K562 (cell line): ENCODE measurements at regions not wholly inside any gene's neighbourhood (a gene's known extent, or its start where the extent isn't known, plus 50 kb on each side); places are given as distances from the start of the nearest gene placed in this dataset.

Source experiments
- ATAC-seq: fragments of 200-7000 bp; cut with Tn5 transposase; 3 replicates; pipeline ENCODE4 v1.9.1; 2020; ENCODE audit warnings: moderate library complexity
- BruUV-seq: library from RNA; stranded (reverse); fragments of 400-500 nt; replicated peaks from 2 replicates; lab custom pipeline; 2021; lab: Mats Ljungman, UMichigan
- CTCF ChIA-PET: fragments of 300-600 bp; formaldehyde crosslinking; extraction: SDS; loops from one replicate; lab custom pipeline; 2021; ENCODE audit warnings: low intra/inter-chr PET ratio; lab: Yijun Ruan, JAX
- POLR2A ChIA-PET: fragments of 300-600, 350-650 bp; sonication (Branson Sonifier 250); formaldehyde crosslinking; extraction: SDS; loops from one replicate; lab custom pipeline; 2021; ENCODE audit warnings: antibody characterized with exemption, inconsistent platforms; lab: Yijun Ruan, JAX
- DNase-seq, 4 experiments: peaks; one replicate each; pipeline versions ENCODE4 v3.0.0 to v3.0.0-alpha.2; 2011 to 2018; ENCODE audit warnings: low spot score in 3 of 4, mixed read lengths in 3 of 4; ENCODE audit errors: extremely low read depth in 1 of 4
- FAIRE-seq: peaks from 2 replicates; lab custom pipeline; 2011; peaks lifted over from hg19 to GRCh38; lab: Jason Lieb, UNC
- H2AFZ ChIP-seq: 2 replicates; pipeline ENCODE4 v1.6.0; 2011; ENCODE audit warnings: low read depth, low read length, control low read depth, inconsistent platforms
- H3K27ac ChIP-seq: fragments of 200-600 bp; 3 replicates; pipeline ENCODE4 v1.8.0; 2011; ENCODE audit warnings: low read depth, mild to moderate bottlenecking, control low read depth, inconsistent platforms, low read length, moderate library complexity, mixed read lengths; ENCODE audit errors: extremely low read depth
- H3K27me3 ChIP-seq, 2 experiments: fragments of 300-600 bp in 1 of 2; 2 replicates in 1 of 2; 3 replicates in 1 of 2; pipeline versions ENCODE4 v1.6.0 to v1.8.0; 2011; ENCODE audit warnings: inconsistent platforms in 2 of 2, low read length in 2 of 2, mild to moderate bottlenecking in 1 of 2, mixed read lengths in 1 of 2, moderate library complexity in 1 of 2; ENCODE audit not compliant: control insufficient read depth in 2 of 2, insufficient read depth in 2 of 2
- H3K36me3 ChIP-seq: fragments of 300-600 bp; 3 replicates; pipeline ENCODE4 v1.8.0; 2011; ENCODE audit warnings: mild to moderate bottlenecking, low read length, inconsistent platforms; ENCODE audit not compliant: control insufficient read depth, insufficient read depth
- H3K4me1 ChIP-seq, 2 experiments: fragments of 200-600 bp in 1 of 2; replicated peaks in 1 of 2; 2 replicates in 1 of 2; 3 replicates in 1 of 2; pipeline versions ENCODE4 v1.5.1 to v1.8.0; 2011; ENCODE audit warnings: inconsistent platforms in 2 of 2, low read length in 2 of 2, mild to moderate bottlenecking in 1 of 2, mixed read lengths in 1 of 2, moderate library complexity in 1 of 2; ENCODE audit not compliant: control insufficient read depth in 2 of 2, insufficient read depth in 2 of 2
- H3K4me2 ChIP-seq: 2 replicates; pipeline ENCODE4 v1.6.1; 2011; ENCODE audit warnings: low read length, control low read depth, inconsistent platforms, mixed read lengths; ENCODE audit not compliant: insufficient read depth
- H3K4me3 ChIP-seq: fragments of 200-600 bp; sonication (generic), shearing (Covaris generic); 2 replicates; pipeline ENCODE4 v1.5.1; 2016; ENCODE audit warnings: control low read depth, inconsistent platforms
- H3K79me2 ChIP-seq: fragments of 200-600 bp; 3 replicates; pipeline ENCODE4 v1.8.0; 2011; ENCODE audit warnings: low read length, inconsistent platforms; ENCODE audit not compliant: control insufficient read depth, insufficient read depth
- H3K9ac ChIP-seq, 2 experiments: 2 replicates each; pipeline versions ENCODE4 v1.6.0 to v1.6.1; 2011; ENCODE audit warnings: low read depth in 2 of 2, low read length in 2 of 2, control low read depth in 1 of 2, inconsistent platforms in 1 of 2, mild to moderate bottlenecking in 1 of 2, mixed read lengths in 1 of 2; ENCODE audit not compliant: insufficient read depth in 1 of 2
- H3K9me1 ChIP-seq: one replicate; pipeline ENCODE4 v1.6.0; 2011; ENCODE audit warnings: inconsistent platforms, mild to moderate bottlenecking, low read length, moderate library complexity; ENCODE audit not compliant: control insufficient read depth, insufficient read depth
- H3K9me3 ChIP-seq: replicated peaks from 2 replicates; pipeline ENCODE4 v1.5.1; 2011; ENCODE audit warnings: low read depth, low read length, inconsistent platforms; ENCODE audit not compliant: control insufficient read depth, insufficient read depth
- H4K20me1 ChIP-seq: replicated peaks from 2 replicates; pipeline ENCODE4 v1.6.1; 2011; ENCODE audit warnings: low read length, inconsistent platforms, mixed read lengths; ENCODE audit not compliant: control insufficient read depth, insufficient read depth
- ATF7 ChIP-seq: fragments of 450-650 bp; IDR thresholded peaks from 2 replicates; pipeline ENCODE4 v1.7.1; 2014; ENCODE audit warnings: mild to moderate bottlenecking, moderate library complexity
- ELF1 ChIP-seq: fragments of 200-800 bp; sonication (Bioruptor generic); IDR thresholded peaks from 2 replicates; pipeline ENCODE4 v1.6.1; 2016; ENCODE audit warnings: missing genetic modification characterization, missing compliant biosample characterization
- MGA ChIP-seq: fragments of 450-650 bp; IDR thresholded peaks from 2 replicates; pipeline ENCODE4 v1.6.1; 2016; ENCODE audit warnings: mild to moderate bottlenecking, moderate library complexity
- PKNOX1 ChIP-seq: fragments of 450-650 bp; IDR thresholded peaks from 2 replicates; pipeline ENCODE4 v1.6.1; 2016
- STAT6 ChIP-seq: sonication (generic); formaldehyde crosslinking; IDR thresholded peaks from 2 replicates; pipeline ENCODE4 v1.8.1; 2023; ENCODE audit warnings: mild to moderate bottlenecking, missing genetic modification reagents
- ZNF212 ChIP-seq: fragments of 450-650 bp; formaldehyde crosslinking; IDR thresholded peaks from 2 replicates; pipeline ENCODE4 v1.4.0; 2020; ENCODE audit warnings: mild to moderate bottlenecking
- WGBS: fragments of 100-300 bp; shearing (Covaris generic); methylation state at CpG from one replicate; pipeline ENCODE4 v1.1.6; 2016; ENCODE audit warnings: low coverage, mixed read lengths; ENCODE audit not compliant: insufficient coverage; ENCODE audit errors: missing lambda C conversion rate; 5-methylcytosine and 5-hydroxymethylcytosine counted together
- in situ Hi-C: fragments of 300-500 bp; cut with MboI; formaldehyde crosslinking; loops from 4 replicates; pipeline ENCODE4 v1.15.0; 2018; ENCODE audit warnings: inconsistent platforms, mixed read lengths
- intact Hi-C: fragments of 100-400 bp; cut with micrococcal nuclease; formaldehyde crosslinking; loops from 2 replicates; pipeline ENCODE4 v1.14.2; 2022

DNA sequence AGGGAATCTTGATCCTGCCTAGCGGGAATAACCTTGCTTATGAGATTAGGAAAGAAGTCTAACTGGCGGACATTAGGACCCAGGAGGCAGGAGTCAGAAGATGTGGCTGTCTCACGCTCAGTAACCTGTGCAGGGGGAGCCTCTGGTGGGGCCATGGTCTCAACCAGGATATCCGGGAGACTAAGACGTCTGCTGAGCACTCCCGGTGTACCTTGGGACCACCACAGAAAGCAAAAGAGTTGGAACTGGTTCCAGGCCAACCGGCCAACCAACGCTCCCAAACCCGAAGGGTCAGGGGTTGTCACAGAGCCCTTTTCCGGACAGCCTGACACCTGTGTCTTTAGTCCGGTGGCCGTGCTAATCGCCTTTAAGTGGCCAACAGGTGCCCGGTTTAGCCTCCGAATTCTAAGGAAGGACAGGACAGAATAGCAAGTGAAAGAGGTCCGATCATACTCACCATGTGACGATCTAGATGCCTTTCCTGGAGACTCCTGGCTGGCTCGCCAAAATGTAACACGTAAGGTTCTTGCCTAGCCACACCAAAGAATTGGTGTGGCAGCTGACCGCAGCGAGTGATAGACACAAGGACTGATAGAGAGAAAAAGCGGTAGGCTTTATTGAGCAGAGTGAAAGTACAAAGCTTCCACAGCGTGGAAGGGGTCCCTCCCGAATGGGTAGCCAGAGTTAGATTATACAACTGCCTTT is 103.9 kb upstream of the DIAPH3 start:
- peak overlapping the region; percentile 65 to 85 for H3K9ac ChIP-seq
- peak overlapping the region; percentile 51 for H3K4me3 ChIP-seq
- DNase-seq (peak in 2 of 4 experiments; percentile 23 to 62), FAIRE-seq (peak; percentile 63), ATAC-seq (peak; percentile 94)
- peak overlapping the region; percentile 48; the same call in 2 of the 3 replicates for H3K27ac ChIP-seq
- no peaks in the 10 kb centered on the region for H4K20me1 ChIP-seq
- intact Hi-C loops (no loop called here), in situ Hi-C loops (no loop called here)
- no peaks in the 10 kb centered on the region for H3K36me3 ChIP-seq
- H3K4me2 ChIP-seq: peak overlapping the region; percentile 80
- POLR2A ChIA-PET: no interaction called here
- H3K4me1 ChIP-seq: no peaks in the 10 kb centered on the region; a peak in 2 of 5 replicates
- CTCF ChIA-PET: no interaction called here
- no peaks in the 10 kb centered on the region for H3K79me2 ChIP-seq
- BruUV-seq: TSS peak; percentile 64
- peak overlapping the region; percentile 95 for H2AFZ ChIP-seq
- H3K27me3 ChIP-seq: no peaks in the 10 kb centered on the region
- WGBS: 1% methylated on average over 23 of the region's 24 CpGs
- no peaks in the 10 kb centered on the region for H3K9me1 ChIP-seq
- H3K9me3 ChIP-seq: no peaks in the 10 kb centered on the region
- peak; percentile 64 for TF ChIP-seq ELF1 (tag)
- no peak for TF ChIP-seq MGA
- TF ChIP-seq ZNF212: no peak
- TF ChIP-seq PKNOX1: peak; percentile 48
- 0 out of 2 replicates have a peak, but pooled peaks have one; percentile 14 for TF ChIP-seq ATF7
- no peak for TF ChIP-seq STAT6 (CRISPR knock-in tag)
